HCT116 (cell line): ENCODE measurements at regions not wholly inside any gene's neighbourhood (a gene's known extent, or its start where the extent isn't known, plus 50 kb on each side); places are given as distances from the start of the nearest gene placed in this dataset.

ENCODE experiments used
- ATAC-seq: fragments of 200-7000 bp; cut with Tn5 transposase; 2 replicates; pipeline ENCODE4 v1.9.1; 2020; ENCODE audit warnings: mild to moderate bottlenecking, moderate library complexity
- BruUV-seq: library from RNA; stranded (reverse); fragments of 400-500 nt; replicated peaks from 2 replicates; lab custom pipeline; 2021; lab: Mats Ljungman, UMichigan
- CTCF ChIA-PET: fragments of 300-600 bp; sonication (Branson Sonifier 250); formaldehyde crosslinking; loops from one replicate; lab custom pipeline; 2021; ENCODE audit warnings: antibody characterized with exemption; lab: Charles Lee
- POLR2A ChIA-PET: fragments of 300-600, 350-600 bp; sonication (Branson Sonifier 250); formaldehyde crosslinking; loops from one replicate; lab custom pipeline; 2021; ENCODE audit warnings: antibody characterized with exemption; lab: Charles Lee
- RAD21 ChIA-PET, 2 experiments: fragments of 300-600 bp; sonication (Branson Sonifier 250); formaldehyde crosslinking; loops; one replicate each; lab custom pipeline; 2023; ENCODE audit warnings: low total read pairs in 2 of 2; ENCODE audit not compliant: uncharacterized antibody in 2 of 2, unreplicated experiment in 2 of 2, low non-redundant PET in 1 of 2; lab: Charles Lee
- DNase-seq: peaks from one replicate; pipeline ENCODE4 v3.0.0-alpha.2; 2010; ENCODE audit warnings: low read depth, low spot score
- H2AFZ ChIP-seq: fragments of 200-600 bp; shearing (Covaris generic), sonication (generic); 2 replicates; pipeline ENCODE4 v1.6.1; 2017; ENCODE audit warnings: low read depth, mixed run types, mixed read lengths, antibody characterized with exemption, low read length; ENCODE audit not compliant: poor library complexity, severe bottlenecking
- H3K27ac ChIP-seq: 2 replicates; pipeline ENCODE4 v1.5.1; 2012; ENCODE audit warnings: low read depth, low read length
- H3K27me3 ChIP-seq: fragments of 200-600 bp; sonication (generic); 2 replicates; pipeline ENCODE4 v1.6.1; 2016; ENCODE audit warnings: mixed run types, low read length, mixed read lengths; ENCODE audit not compliant: insufficient read depth
- H3K36me3 ChIP-seq, 2 experiments: fragments of 200-500 bp in 1 of 2; fragments of 200-600 bp in 1 of 2; sonication (Bioruptor generic) in 1 of 2; sonication (generic) in 1 of 2; 2 replicates each; pipeline versions ENCODE4 v1.5.1 to v1.6.1; 2014 to 2016; ENCODE audit warnings: low read length in 2 of 2, inconsistent platforms in 1 of 2, mixed read lengths in 1 of 2, mixed run types in 1 of 2; ENCODE audit not compliant: insufficient read depth in 2 of 2, control insufficient read depth in 1 of 2
- H3K4me1 ChIP-seq, 2 experiments: fragments of 200-600 bp in 1 of 2; sonication (generic) in 1 of 2; 2 replicates each; pipeline versions ENCODE4 v1.5.1 to v1.6.1; 2012 to 2017; ENCODE audit warnings: low read length in 2 of 2, inconsistent platforms in 1 of 2, mild to moderate bottlenecking in 1 of 2, mixed read lengths in 1 of 2, mixed run types in 1 of 2, moderate library complexity in 1 of 2; ENCODE audit not compliant: insufficient read depth in 2 of 2, control insufficient read depth in 1 of 2
- H3K4me2 ChIP-seq: fragments of 200-600 bp; sonication (generic); 2 replicates; pipeline ENCODE4 v1.6.1; 2017; ENCODE audit warnings: mixed run types, low read length, mixed read lengths
- H3K4me3 ChIP-seq, 2 experiments: fragments of 200-600 bp in 1 of 2; sonication (generic) in 1 of 2; replicated peaks in 1 of 2; 2 replicates each; pipeline ENCODE4 v1.5.1; 2011 to 2016; ENCODE audit warnings: low read length in 2 of 2, control low read depth in 1 of 2, low read depth in 1 of 2, mild to moderate bottlenecking in 1 of 2, mixed read lengths in 1 of 2, mixed run types in 1 of 2
- H3K79me2 ChIP-seq: fragments of 200-600 bp; sonication (generic); 2 replicates; pipeline ENCODE4 v1.6.1; 2017; ENCODE audit warnings: mild to moderate bottlenecking, mixed run types, low read length, moderate library complexity, mixed read lengths; ENCODE audit not compliant: insufficient read depth
- H3K9ac ChIP-seq: fragments of 200-600 bp; sonication (generic); 2 replicates; pipeline ENCODE4 v1.6.1; 2016; ENCODE audit warnings: low read length, mixed read lengths
- H3K9me2 ChIP-seq: fragments of 200-600 bp; sonication (generic), shearing (Covaris generic); 2 replicates; pipeline ENCODE4 v1.6.1; 2017; ENCODE audit warnings: mixed run types, mild to moderate bottlenecking, moderate library complexity; ENCODE audit not compliant: insufficient read depth
- H3K9me3 ChIP-seq, 2 experiments: fragments of 200-500 bp in 1 of 2; fragments of 200-600 bp in 1 of 2; sonication (Bioruptor generic) in 1 of 2; sonication (generic) in 1 of 2; 2 replicates each; pipeline ENCODE4 v1.6.1; 2014 to 2017; ENCODE audit warnings: low read length in 2 of 2, mixed read lengths in 2 of 2, inconsistent platforms in 1 of 2, low read depth in 1 of 2, mild to moderate bottlenecking in 1 of 2, mixed run types in 1 of 2, moderate library complexity in 1 of 2; ENCODE audit not compliant: control insufficient read depth in 1 of 2, insufficient read depth in 1 of 2
- H4K20me1 ChIP-seq: fragments of 200-600 bp; sonication (generic), shearing (Covaris generic); 2 replicates; pipeline ENCODE4 v1.6.1; 2017; ENCODE audit warnings: mixed run types, mild to moderate bottlenecking, moderate library complexity; ENCODE audit not compliant: insufficient read depth
- CBX3 ChIP-seq: IDR thresholded peaks from 2 replicates; pipeline ENCODE4 v1.6.1; 2012; ENCODE audit warnings: low read depth
- CEBPB ChIP-seq: IDR thresholded peaks from 2 replicates; pipeline ENCODE4 v1.6.1; 2012; ENCODE audit warnings: low read depth
- EGR1 ChIP-seq: IDR thresholded peaks from 2 replicates; pipeline ENCODE4 v1.6.1; 2012; ENCODE audit warnings: low read depth
- ELF1 ChIP-seq: IDR thresholded peaks from 2 replicates; pipeline ENCODE4 v1.6.1; 2012; ENCODE audit warnings: low read depth, borderline replicate concordance
- EZH2 ChIP-seq: fragments of 200-600 bp; sonication (generic); IDR thresholded peaks from 2 replicates; pipeline ENCODE4 v1.6.1; 2017; ENCODE audit warnings: antibody characterized with exemption, mixed run types
- EZH2phosphoT487 ChIP-seq: fragments of 200-600 bp; IDR thresholded peaks from 2 replicates; pipeline ENCODE4 v1.6.1; 2018; ENCODE audit warnings: antibody characterized with exemption, borderline replicate concordance
- FOSL1 ChIP-seq: IDR thresholded peaks from 2 replicates; pipeline ENCODE4 v1.6.1; 2012; ENCODE audit warnings: low read depth
- JUND ChIP-seq: IDR thresholded peaks from 2 replicates; pipeline ENCODE4 v1.6.1; 2012
- POLR2A ChIP-seq: IDR thresholded peaks from 2 replicates; pipeline ENCODE4 v1.7.0; 2011; ENCODE audit warnings: borderline replicate concordance; ENCODE audit not compliant: insufficient read depth, insufficient read length; ENCODE audit errors: extremely low read depth
- RAD21 ChIP-seq: IDR thresholded peaks from 2 replicates; pipeline ENCODE4 v1.6.1; 2012; ENCODE audit warnings: low read depth, mild to moderate bottlenecking
- SIN3A ChIP-seq: IDR thresholded peaks from 2 replicates; pipeline ENCODE4 v1.6.1; 2012; ENCODE audit warnings: low read depth
- SP1 ChIP-seq: IDR thresholded peaks from 2 replicates; pipeline ENCODE4 v1.6.1; 2012; ENCODE audit warnings: low read depth
- SRF ChIP-seq: IDR thresholded peaks from 2 replicates; pipeline ENCODE4 v1.6.1; 2012; ENCODE audit warnings: low read depth
- TCF7L2 ChIP-seq: IDR thresholded peaks from 2 replicates; pipeline ENCODE4 v1.7.0; 2011; ENCODE audit warnings: borderline replicate concordance, inconsistent platforms; ENCODE audit not compliant: insufficient read depth, insufficient read length; ENCODE audit errors: extremely low read depth
- YY1 ChIP-seq: IDR thresholded peaks from 2 replicates; pipeline ENCODE4 v1.6.1; 2011; ENCODE audit warnings: low read length, low read depth, moderate library complexity, mild to moderate bottlenecking; ENCODE audit not compliant: insufficient replicate concordance; ENCODE audit errors: extremely low read depth
- ZNF274 ChIP-seq: fragments of 200-500 bp; sonication (Bioruptor generic); IDR thresholded peaks from 2 replicates; pipeline ENCODE4 v1.6.1; 2014; ENCODE audit warnings: mild to moderate bottlenecking, low read depth, low read length, inconsistent platforms
- intact Hi-C: fragments of 100-400 bp; cut with micrococcal nuclease; formaldehyde crosslinking; loops from 2 replicates; pipeline ENCODE4 v1.10.0; 2022
- TF ChIP-seq, protein P1 (sequence below): IDR thresholded peaks from 2 replicates; pipeline ENCODE4 v1.6.1; 2011; ENCODE audit warnings: mild to moderate bottlenecking, low read length, moderate library complexity; ENCODE audit not compliant: insufficient replicate concordance; ENCODE audit errors: extremely low read depth
- TF ChIP-seq, protein P2 (sequence below): IDR thresholded peaks from 2 replicates; pipeline ENCODE4 v1.6.1; 2012

DNA sequence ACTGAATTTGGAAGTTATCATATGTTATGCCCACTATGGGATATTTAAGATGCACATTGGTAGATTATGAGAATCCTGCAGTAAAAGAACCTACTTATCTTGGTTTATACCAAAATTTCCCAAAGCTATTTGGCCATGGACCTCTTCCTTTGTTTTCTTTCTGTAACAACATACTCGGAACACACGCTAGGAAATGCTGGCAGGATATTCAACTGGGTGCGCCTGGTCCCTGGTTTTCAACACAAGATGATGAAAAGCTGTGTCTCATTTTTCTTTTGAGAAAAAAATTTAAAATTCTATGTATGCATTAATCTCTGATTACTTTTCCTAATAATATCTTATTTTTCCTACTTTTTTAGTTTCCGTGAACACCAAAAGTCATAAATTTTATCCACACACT is 128.5 kb upstream of the NRP1 start (continued):
- no peak for TF ChIP-seq TCF7L2
- no peak for TF ChIP-seq EZH2
- no peak for TF ChIP-seq ELF1
- no peak for TF ChIP-seq SIN3A
- TF ChIP-seq RAD21, result no peak
- no peak for TF ChIP-seq POLR2A
- TF ChIP-seq SP1, result no peak
- TF ChIP-seq CBX3, result no peak
- TF ChIP-seq EGR1, result no peak
- TF ChIP-seq, protein P1, sequence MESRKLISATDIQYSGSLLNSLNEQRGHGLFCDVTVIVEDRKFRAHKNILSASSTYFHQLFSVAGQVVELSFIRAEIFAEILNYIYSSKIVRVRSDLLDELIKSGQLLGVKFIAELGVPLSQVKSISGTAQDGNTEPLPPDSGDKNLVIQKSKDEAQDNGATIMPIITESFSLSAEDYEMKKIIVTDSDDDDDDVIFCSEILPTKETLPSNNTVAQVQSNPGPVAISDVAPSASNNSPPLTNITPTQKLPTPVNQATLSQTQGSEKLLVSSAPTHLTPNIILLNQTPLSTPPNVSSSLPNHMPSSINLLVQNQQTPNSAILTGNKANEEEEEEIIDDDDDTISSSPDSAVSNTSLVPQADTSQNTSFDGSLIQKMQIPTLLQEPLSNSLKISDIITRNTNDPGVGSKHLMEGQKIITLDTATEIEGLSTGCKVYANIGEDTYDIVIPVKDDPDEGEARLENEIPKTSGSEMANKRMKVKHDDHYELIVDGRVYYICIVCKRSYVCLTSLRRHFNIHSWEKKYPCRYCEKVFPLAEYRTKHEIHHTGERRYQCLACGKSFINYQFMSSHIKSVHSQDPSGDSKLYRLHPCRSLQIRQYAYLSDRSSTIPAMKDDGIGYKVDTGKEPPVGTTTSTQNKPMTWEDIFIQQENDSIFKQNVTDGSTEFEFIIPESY, result no peak

DNA sequence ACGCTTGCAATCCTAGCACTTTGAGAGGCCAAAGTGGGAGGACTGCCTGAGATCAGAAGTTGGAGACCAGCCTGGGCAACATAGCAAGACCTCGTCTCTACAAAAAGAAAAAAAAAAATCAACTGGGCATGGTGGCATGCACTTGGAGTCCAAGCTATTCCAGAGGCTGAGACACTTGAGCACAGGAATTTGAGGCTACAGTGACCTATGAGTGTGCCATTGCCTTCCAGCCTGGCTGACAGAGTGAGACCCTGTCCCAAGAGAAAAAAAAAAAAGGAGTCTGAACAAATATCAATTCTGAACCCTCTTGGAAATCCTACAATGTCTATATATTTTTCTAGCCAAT is 126.8 kb upstream of the NRP1 start:
- intact Hi-C loops, result no loop called here
- H3K27me3 ChIP-seq, result no peaks in the 10 kb centered on the region
- no peaks in the 10 kb centered on the region for H3K4me1 ChIP-seq
- no peak overlapping the region for H2AFZ ChIP-seq
- CTCF ChIA-PET, result no interaction called here
- no peaks in the 10 kb centered on the region for H4K20me1 ChIP-seq
- BruUV-seq, result no TSS peak
- H3K27ac ChIP-seq, result no peak overlapping the region
- H3K4me3 ChIP-seq, result no peak overlapping the region
- DNase-seq, result no peak
- no peak for ATAC-seq
- TF ChIP-seq SIN3A (no peak), CEBPB (no peak), SRF (no peak), YY1 (no peak), POLR2A (no peak), EGR1 (no peak), TCF7L2 (no peak), JUND (no peak), EZH2phosphoT487 (no peak), ZNF274 (no peak), FOSL1 (no peak)
- TF ChIP-seq, protein P2, sequence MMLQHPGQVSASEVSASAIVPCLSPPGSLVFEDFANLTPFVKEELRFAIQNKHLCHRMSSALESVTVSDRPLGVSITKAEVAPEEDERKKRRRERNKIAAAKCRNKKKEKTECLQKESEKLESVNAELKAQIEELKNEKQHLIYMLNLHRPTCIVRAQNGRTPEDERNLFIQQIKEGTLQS, result no peak
- no peaks in the 10 kb centered on the region for H3K9me2 ChIP-seq
- no peak overlapping the region for H3K4me2 ChIP-seq
- H3K79me2 ChIP-seq, result no peaks in the 10 kb centered on the region
- POLR2A ChIA-PET, result no interaction called here
- H3K9ac ChIP-seq, result no peak overlapping the region
- no peaks in the 10 kb centered on the region for H3K36me3 ChIP-seq
- RAD21 ChIA-PET, result no interaction called here
- no peaks in the 10 kb centered on the region for H3K9me3 ChIP-seq
